Esophagus muscularis mucosa (tissue), 3 donors: ENCODE measurements at regions not wholly inside any gene's neighbourhood (a gene's known extent, or its start where the extent isn't known, plus 50 kb on each side); places are given as distances from the start of the nearest gene placed in this dataset.

ENCODE experiments used
- EP300 ChIP-seq: sonication (generic); formaldehyde crosslinking; IDR thresholded peaks from one replicate; pipeline ENCODE4 v1.6.1; 2017; ENCODE audit warnings: antibody characterized with exemption
- TF ChIP-seq, protein P1 (sequence below), 3 experiments: fragments of 200-600 bp in 2 of 3; fragments of 450-650 bp in 1 of 3; sonication (generic) in 2 of 3; IDR thresholded peaks; one replicate each; pipeline ENCODE4 v1.5.1; 2017 to 2019; ENCODE audit warnings: antibody characterized with exemption in 3 of 3, mild to moderate bottlenecking in 2 of 3, moderate library complexity in 1 of 3

DNA sequence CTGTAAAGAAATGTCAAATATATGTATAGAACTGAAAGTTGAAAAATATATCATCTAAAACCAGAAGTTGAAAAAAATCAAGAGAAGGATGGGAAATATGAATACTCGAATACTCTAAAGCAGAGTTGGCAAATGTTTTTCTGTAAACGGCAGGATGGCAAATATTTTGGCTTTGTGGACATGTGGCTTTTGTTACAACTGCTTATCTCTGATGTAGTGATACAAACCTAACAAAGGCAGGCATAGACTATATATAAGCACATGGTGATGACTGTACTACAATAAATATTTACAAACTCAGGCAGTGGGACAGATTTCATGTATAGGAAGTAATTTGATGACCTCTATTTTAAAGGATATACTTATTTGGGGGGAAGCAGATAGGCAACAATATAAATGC, 224.6 kb upstream of the LRRTM4 start:
- TF ChIP-seq, protein P1, sequence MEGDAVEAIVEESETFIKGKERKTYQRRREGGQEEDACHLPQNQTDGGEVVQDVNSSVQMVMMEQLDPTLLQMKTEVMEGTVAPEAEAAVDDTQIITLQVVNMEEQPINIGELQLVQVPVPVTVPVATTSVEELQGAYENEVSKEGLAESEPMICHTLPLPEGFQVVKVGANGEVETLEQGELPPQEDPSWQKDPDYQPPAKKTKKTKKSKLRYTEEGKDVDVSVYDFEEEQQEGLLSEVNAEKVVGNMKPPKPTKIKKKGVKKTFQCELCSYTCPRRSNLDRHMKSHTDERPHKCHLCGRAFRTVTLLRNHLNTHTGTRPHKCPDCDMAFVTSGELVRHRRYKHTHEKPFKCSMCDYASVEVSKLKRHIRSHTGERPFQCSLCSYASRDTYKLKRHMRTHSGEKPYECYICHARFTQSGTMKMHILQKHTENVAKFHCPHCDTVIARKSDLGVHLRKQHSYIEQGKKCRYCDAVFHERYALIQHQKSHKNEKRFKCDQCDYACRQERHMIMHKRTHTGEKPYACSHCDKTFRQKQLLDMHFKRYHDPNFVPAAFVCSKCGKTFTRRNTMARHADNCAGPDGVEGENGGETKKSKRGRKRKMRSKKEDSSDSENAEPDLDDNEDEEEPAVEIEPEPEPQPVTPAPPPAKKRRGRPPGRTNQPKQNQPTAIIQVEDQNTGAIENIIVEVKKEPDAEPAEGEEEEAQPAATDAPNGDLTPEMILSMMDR (IDR thresholded peaks at IDR 0.05), result no peak
- TF ChIP-seq EP300, result no peak
